Endothelial cell of umbilical vein (primary cell): ENCODE measurements at regions not wholly inside any gene's neighbourhood (a gene's known extent, or its start where the extent isn't known, plus 50 kb on each side); places are given as distances from the start of the nearest gene placed in this dataset.

ENCODE experiments used
- BruUV-seq: library from RNA; stranded (reverse); fragments of 400-500 nt; replicated peaks from 2 replicates; lab custom pipeline; 2021; lab: Mats Ljungman, UMichigan
- CTCF ChIA-PET: fragments of 300-600, 350-600 bp; sonication (Branson Sonifier 250); formaldehyde crosslinking; loops from one replicate; lab custom pipeline; 2021; ENCODE audit warnings: antibody characterized with exemption, inconsistent platforms; lab: Charles Lee
- POLR2A ChIA-PET: fragments of 300-600, 350-600 bp; sonication (Branson Sonifier 250); formaldehyde crosslinking; loops from one replicate; lab custom pipeline; 2021; ENCODE audit warnings: antibody characterized with exemption, inconsistent platforms; lab: Charles Lee
- DNase-seq: peaks from one replicate; pipeline ENCODE4 v3.0.0-alpha.2; 2011; ENCODE audit warnings: low read depth, low spot score
- FAIRE-seq: peaks from 2 replicates; lab custom pipeline; 2011; peaks lifted over from hg19 to GRCh38; lab: Jason Lieb, UNC
- H2AFZ ChIP-seq: 2 replicates; pipeline ENCODE4 v1.6.0; 2012; ENCODE audit warnings: low read depth, low read length, control low read depth, inconsistent platforms
- H3K27ac ChIP-seq: 2 replicates; pipeline ENCODE4 v1.5.1; 2011; ENCODE audit warnings: low read depth, mild to moderate bottlenecking, control low read depth, low read length, moderate library complexity; ENCODE audit not compliant: insufficient read depth
- H3K27me3 ChIP-seq, 2 experiments: 2 replicates each; pipeline versions ENCODE4 v1.6.0 to v1.6.1; 2011; ENCODE audit warnings: low read length in 2 of 2, mixed read lengths in 1 of 2; ENCODE audit not compliant: control insufficient read depth in 2 of 2, insufficient read depth in 2 of 2
- H3K36me3 ChIP-seq, 2 experiments: 2 replicates in 1 of 2; 3 replicates in 1 of 2; pipeline ENCODE4 v1.5.1; 2011; ENCODE audit warnings: low read length in 2 of 2, mild to moderate bottlenecking in 1 of 2, moderate library complexity in 1 of 2; ENCODE audit not compliant: control insufficient read depth in 2 of 2, insufficient read depth in 2 of 2; ENCODE audit errors: extremely low read depth in 1 of 2
- H3K4me1 ChIP-seq: 3 replicates; pipeline ENCODE4 v1.5.1; 2011; ENCODE audit warnings: mild to moderate bottlenecking, low read length; ENCODE audit not compliant: control insufficient read depth, insufficient read depth; ENCODE audit errors: extremely low read depth
- H3K4me2 ChIP-seq: 2 replicates; pipeline ENCODE4 v1.6.1; 2011; ENCODE audit warnings: low read length, control low read depth, mixed read lengths; ENCODE audit not compliant: insufficient read depth
- H3K4me3 ChIP-seq, 3 experiments: fragments of 200-600 bp in 1 of 3; sonication (generic), shearing (Covaris generic) in 1 of 3; replicated peaks in 1 of 3; 2 replicates each; pipeline ENCODE4 v1.5.1; 2011 to 2016; ENCODE audit warnings: control low read depth in 3 of 3, low read length in 3 of 3, mild to moderate bottlenecking in 2 of 3, inconsistent platforms in 1 of 3, low read depth in 1 of 3, moderate library complexity in 1 of 3; ENCODE audit not compliant: insufficient read depth in 1 of 3
- H3K79me2 ChIP-seq: 2 replicates; pipeline ENCODE4 v1.6.0; 2012; ENCODE audit warnings: low read length, inconsistent platforms; ENCODE audit not compliant: control insufficient read depth, insufficient read depth
- H3K9ac ChIP-seq: replicated peaks from 2 replicates; pipeline ENCODE3; 2011; ENCODE audit warnings: low read length, control low read depth; ENCODE audit not compliant: insufficient read depth; ENCODE audit errors: extremely low read depth
- H3K9me1 ChIP-seq: replicated peaks from 3 replicates; pipeline ENCODE4 v1.6.0; 2011; ENCODE audit warnings: mild to moderate bottlenecking, low read length; ENCODE audit not compliant: control insufficient read depth, insufficient read depth; ENCODE audit errors: extremely low read depth
- H3K9me3 ChIP-seq: replicated peaks from 2 replicates; pipeline ENCODE4 v1.5.1; 2012; ENCODE audit warnings: low read length, inconsistent platforms; ENCODE audit not compliant: control insufficient read depth, insufficient read depth
- H4K20me1 ChIP-seq: replicated peaks from 2 replicates; pipeline ENCODE3; 2011; ENCODE audit warnings: mild to moderate bottlenecking, low read length; ENCODE audit not compliant: control insufficient read depth, insufficient read depth; ENCODE audit errors: extremely low read depth
- EZH2 ChIP-seq: IDR thresholded peaks from 2 replicates; pipeline ENCODE4 v1.6.1; 2012; ENCODE audit warnings: borderline replicate concordance, low read depth, mild to moderate bottlenecking, moderate library complexity, low read length, inconsistent platforms; ENCODE audit not compliant: severe bottlenecking
- FOS ChIP-seq: IDR thresholded peaks from 2 replicates; pipeline ENCODE4 v1.6.1; 2011; ENCODE audit warnings: mild to moderate bottlenecking, low read length, moderate library complexity, borderline replicate concordance; ENCODE audit not compliant: insufficient read depth
- GATA2 ChIP-seq: IDR thresholded peaks from 2 replicates; pipeline ENCODE4 v1.7.0; 2011; ENCODE audit warnings: low read depth, mild to moderate bottlenecking, moderate library complexity, mixed read lengths, low read length; ENCODE audit not compliant: insufficient read length, insufficient read depth
- JUN ChIP-seq: IDR thresholded peaks from 2 replicates; pipeline ENCODE4 v1.6.1; 2011; ENCODE audit warnings: borderline replicate concordance, low read depth; ENCODE audit not compliant: insufficient read length, insufficient read depth
- MAX ChIP-seq: IDR thresholded peaks from 2 replicates; pipeline ENCODE4 v1.6.1; 2011; ENCODE audit not compliant: insufficient read depth, insufficient read length
- MYC ChIP-seq: IDR thresholded peaks from one replicate; pipeline ENCODE4 v1.6.1; 2011; ENCODE audit warnings: mild to moderate bottlenecking, low read depth, low read length
- POLR2A ChIP-seq: IDR thresholded peaks from 2 replicates; pipeline ENCODE4 v1.6.1; 2012; ENCODE audit warnings: low read depth, mild to moderate bottlenecking, control low read depth, low read length
- POLR2AphosphoS5 ChIP-seq: IDR thresholded peaks from 2 replicates; pipeline ENCODE4 v1.6.1; 2012; ENCODE audit warnings: low read depth, mild to moderate bottlenecking, control low read depth, low read length, moderate library complexity; ENCODE audit not compliant: insufficient read depth
- dilution Hi-C: fragments of 300-500 bp; cut with MboI; formaldehyde crosslinking; loops from one replicate; pipeline ENCODE4 v1.15.0; 2019; ENCODE audit warnings: low sequenced_read_pairs; ENCODE audit not compliant: extremely low pct_ligation_motif_present
- intact Hi-C: fragments of 100-400 bp; cut with micrococcal nuclease; formaldehyde crosslinking; loops from one replicate; pipeline ENCODE4 v1.10.0; 2022
- TF ChIP-seq, protein P1 (sequence below), 2 donors: IDR thresholded peaks; 1 replicate in 1 of 2; 2 replicates in 1 of 2; pipeline ENCODE4 v1.5.1; 2011; ENCODE audit warnings: low read length in 2 of 2, mild to moderate bottlenecking in 2 of 2, moderate library complexity in 2 of 2, control low read depth in 1 of 2, inconsistent platforms in 1 of 2, low read depth in 1 of 2; ENCODE audit not compliant: insufficient read depth in 1 of 2; ENCODE audit errors: extremely low read depth in 1 of 2

DNA sequence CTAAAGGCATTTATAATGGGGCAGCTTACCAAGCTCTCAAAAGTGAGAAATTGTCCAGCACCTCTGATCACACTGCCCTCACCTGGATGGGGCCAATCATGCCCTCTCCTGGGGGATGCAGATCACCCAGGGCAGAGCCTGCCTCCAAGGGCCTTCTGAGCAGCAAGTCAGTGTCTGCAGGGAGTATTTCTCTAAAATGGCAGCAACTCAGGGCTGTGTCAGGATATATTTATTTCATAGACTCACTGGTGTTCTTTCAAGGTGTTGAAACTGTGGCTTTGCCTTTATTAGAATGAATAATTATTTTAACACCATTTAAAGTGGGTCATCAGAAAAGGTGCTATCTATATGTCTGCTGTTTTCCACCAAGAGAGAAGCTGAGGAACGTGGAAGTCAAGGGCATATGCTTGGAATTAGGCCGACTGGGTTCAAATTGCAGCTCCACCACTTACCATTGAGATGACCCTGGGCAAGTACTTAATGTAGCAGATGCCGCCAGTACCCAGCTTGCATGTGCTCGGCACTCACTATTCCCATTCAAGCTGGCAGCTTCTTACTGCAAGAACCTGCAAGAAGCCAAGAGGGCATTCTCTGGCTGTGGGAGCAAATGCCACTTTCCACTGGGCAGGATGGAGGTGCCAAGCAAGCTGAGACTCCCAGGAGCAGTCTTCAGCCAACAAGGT, 590.0 kb downstream of the BCOR start:
- POLR2A ChIA-PET, result no interaction called here
- H3K9ac ChIP-seq, result no peak overlapping the region

More for the DNA sequence above, 590.0 kb downstream of the BCOR start:
- H3K27ac ChIP-seq, result no peak overlapping the region
- no peaks in the 10 kb centered on the region for H4K20me1 ChIP-seq
- FAIRE-seq, result no peak
- CTCF ChIA-PET, result no interaction called here
- no peaks in the 10 kb centered on the region for H3K9me3 ChIP-seq
- dilution Hi-C loops (no loop called here), intact Hi-C loops (no loop called here)
- DNase-seq, result no peak
- H3K4me1 ChIP-seq, result no peaks in the 10 kb centered on the region
- no peaks in the 10 kb centered on the region for H3K9me1 ChIP-seq
- no peaks in the 10 kb centered on the region for H3K27me3 ChIP-seq
- H3K4me3 ChIP-seq, result no peak overlapping the region
- no TSS peak for BruUV-seq
- H2AFZ ChIP-seq, result no peak overlapping the region
- H3K36me3 ChIP-seq, result no peaks in the 10 kb centered on the region
- TF ChIP-seq POLR2A, result no peak
- TF ChIP-seq JUN, result no peak
- TF ChIP-seq, protein P1, sequence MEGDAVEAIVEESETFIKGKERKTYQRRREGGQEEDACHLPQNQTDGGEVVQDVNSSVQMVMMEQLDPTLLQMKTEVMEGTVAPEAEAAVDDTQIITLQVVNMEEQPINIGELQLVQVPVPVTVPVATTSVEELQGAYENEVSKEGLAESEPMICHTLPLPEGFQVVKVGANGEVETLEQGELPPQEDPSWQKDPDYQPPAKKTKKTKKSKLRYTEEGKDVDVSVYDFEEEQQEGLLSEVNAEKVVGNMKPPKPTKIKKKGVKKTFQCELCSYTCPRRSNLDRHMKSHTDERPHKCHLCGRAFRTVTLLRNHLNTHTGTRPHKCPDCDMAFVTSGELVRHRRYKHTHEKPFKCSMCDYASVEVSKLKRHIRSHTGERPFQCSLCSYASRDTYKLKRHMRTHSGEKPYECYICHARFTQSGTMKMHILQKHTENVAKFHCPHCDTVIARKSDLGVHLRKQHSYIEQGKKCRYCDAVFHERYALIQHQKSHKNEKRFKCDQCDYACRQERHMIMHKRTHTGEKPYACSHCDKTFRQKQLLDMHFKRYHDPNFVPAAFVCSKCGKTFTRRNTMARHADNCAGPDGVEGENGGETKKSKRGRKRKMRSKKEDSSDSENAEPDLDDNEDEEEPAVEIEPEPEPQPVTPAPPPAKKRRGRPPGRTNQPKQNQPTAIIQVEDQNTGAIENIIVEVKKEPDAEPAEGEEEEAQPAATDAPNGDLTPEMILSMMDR (IDR thresholded peaks at IDR 0.05; ENCODE audit: extremely low read depth in 1 of 2, insufficient read depth in 1 of 2, low read depth in 1 of 2, low read length in 2 of 2), result no peak
- TF ChIP-seq FOS, result no peak
- no peak for TF ChIP-seq GATA2
- TF ChIP-seq MAX, result no peak
- no peak for TF ChIP-seq EZH2
- TF ChIP-seq POLR2AphosphoS5, result no peak
- no peak for TF ChIP-seq MYC
- H3K79me2 ChIP-seq, result no peaks in the 10 kb centered on the region
- no peak overlapping the region for H3K4me2 ChIP-seq
